Lung (tissue), 11 donors: ENCODE measurements at regions not wholly inside any gene's neighbourhood (a gene's known extent, or its start where the extent isn't known, plus 50 kb on each side); places are given as distances from the start of the nearest gene placed in this dataset.

Source experiments
- ATAC-seq: fragments of 200-7000 bp; cut with Tn5 transposase; one replicate; pipeline ENCODE4 v1.9.1; 2020; ENCODE audit warnings: moderate number of reproducible peaks; ENCODE audit not compliant: insufficient read depth, low FRiP score
- DNase-seq, 3 donors: peaks; one replicate each; pipeline ENCODE4 v3.0.0-alpha.2; 2013 to 2017
- H3K27ac ChIP-seq, 2 donors: one replicate each; pipeline ENCODE4 v1.5.1; 2013; ENCODE audit warnings: mild to moderate bottlenecking in 2 of 2, moderate library complexity in 2 of 2, control low read depth in 1 of 2, inconsistent platforms in 1 of 2, low read depth in 1 of 2, low read length in 1 of 2
- H3K27me3 ChIP-seq, 3 donors: one replicate each; pipeline ENCODE4 v1.5.1; 2013; ENCODE audit warnings: low read length in 2 of 3; ENCODE audit not compliant: control insufficient read depth in 3 of 3, insufficient read depth in 3 of 3
- H3K36me3 ChIP-seq, 4 donors: one replicate each; pipeline ENCODE4 v1.5.1; 2013; ENCODE audit warnings: low read length in 4 of 4, mild to moderate bottlenecking in 1 of 4, moderate library complexity in 1 of 4; ENCODE audit not compliant: control insufficient read depth in 4 of 4, insufficient read depth in 4 of 4
- H3K4me1 ChIP-seq, 5 donors: one replicate each; pipeline ENCODE4 v1.5.1; 2013; ENCODE audit warnings: low read length in 5 of 5, mild to moderate bottlenecking in 2 of 5, moderate library complexity in 1 of 5; ENCODE audit not compliant: control insufficient read depth in 5 of 5, insufficient read depth in 5 of 5
- H3K4me3 ChIP-seq: one replicate; pipeline ENCODE4 v1.5.1; 2013; ENCODE audit warnings: mild to moderate bottlenecking, control low read depth, moderate library complexity
- H3K9ac ChIP-seq, 2 donors: one replicate each; pipeline ENCODE4 v1.5.1; 2013; ENCODE audit warnings: low read length in 2 of 2, control low read depth in 1 of 2; ENCODE audit not compliant: insufficient read depth in 1 of 2
- H3K9me3 ChIP-seq, 4 donors: one replicate each; pipeline ENCODE4 v1.5.1; 2013; ENCODE audit warnings: low read length in 3 of 4, mild to moderate bottlenecking in 1 of 4, moderate library complexity in 1 of 4; ENCODE audit not compliant: control insufficient read depth in 4 of 4, insufficient read depth in 3 of 4
- CTCF ChIP-seq: IDR thresholded peaks from 2 replicates; pipeline ENCODE4 v1.5.1; 2012; ENCODE audit warnings: mild to moderate bottlenecking; ENCODE audit errors: control extremely low read depth, extremely low read depth
- WGBS, 2 donors: extraction: QIAGEN DNeasy Blood & Tissue Kit; methylation state at CpG; one replicate each; pipeline ENCODE4 v1.1.7; 2013; 5-methylcytosine and 5-hydroxymethylcytosine counted together
- donor health status: control.
- donor health status: control.
- donor health status: Bipolar disorder and iron deficiency.
- donor health status: healthy.
- donor health status: DM: yes; HTN: yes; CAD: no.

GRCh38 chr4:31051151-31051550 is 331.0 kb downstream of the PCDH7 start:
- no peak for ATAC-seq

DNA sequence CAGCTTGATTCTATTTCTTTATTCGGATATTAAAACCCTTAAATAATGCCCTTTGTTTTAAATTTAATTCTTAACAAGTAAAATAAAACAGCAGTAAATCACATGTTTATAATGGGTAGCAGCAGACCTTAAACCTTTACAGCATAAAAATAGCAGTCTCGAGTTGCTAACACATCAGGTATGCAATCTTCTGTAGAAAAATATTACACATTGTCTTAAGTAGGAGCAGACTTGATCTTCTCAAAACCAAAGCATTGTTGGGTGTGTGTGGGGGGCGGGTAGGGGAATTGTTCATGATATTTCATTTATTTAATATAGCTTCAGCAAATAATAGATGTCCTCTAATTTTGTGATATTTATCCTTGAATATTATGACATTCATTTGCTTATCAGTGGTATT is 331.4 kb downstream of the PCDH7 start:
- H3K4me3 ChIP-seq, result no peak overlapping the region
- WGBS, 2 donors, result 71 to 77% methylated on average over 3 of the region's 3 CpGs
- ATAC-seq (no peak), DNase-seq (no peak)
- H3K9me3 ChIP-seq, result no peaks in the 10 kb centered on the region
- H3K27me3 ChIP-seq, result no peaks in the 10 kb centered on the region
- no peak overlapping the region for H3K27ac ChIP-seq
- no peak overlapping the region for H3K9ac ChIP-seq
- no peaks in the 10 kb centered on the region for H3K36me3 ChIP-seq
- peaks cover 0 to 6% (median 0%) of the 10 kb centered on the region in 5 donors for H3K4me1 ChIP-seq
- no peak for TF ChIP-seq CTCF

More at GRCh38 chr4:31051151-31051550, 331.0 kb downstream of the PCDH7 start:
- no peak overlapping the region for H3K27ac ChIP-seq
- H3K4me3 ChIP-seq, result no peak overlapping the region
- peaks cover 0 to 6% (median 0%) of the 10 kb centered on the region in 5 donors for H3K4me1 ChIP-seq
- H3K9ac ChIP-seq, result no peak overlapping the region
- H3K36me3 ChIP-seq, result no peaks in the 10 kb centered on the region
- no peak for TF ChIP-seq CTCF
- DNase-seq, result no peak
- no peaks in the 10 kb centered on the region for H3K9me3 ChIP-seq
- no peaks in the 10 kb centered on the region for H3K27me3 ChIP-seq

DNA sequence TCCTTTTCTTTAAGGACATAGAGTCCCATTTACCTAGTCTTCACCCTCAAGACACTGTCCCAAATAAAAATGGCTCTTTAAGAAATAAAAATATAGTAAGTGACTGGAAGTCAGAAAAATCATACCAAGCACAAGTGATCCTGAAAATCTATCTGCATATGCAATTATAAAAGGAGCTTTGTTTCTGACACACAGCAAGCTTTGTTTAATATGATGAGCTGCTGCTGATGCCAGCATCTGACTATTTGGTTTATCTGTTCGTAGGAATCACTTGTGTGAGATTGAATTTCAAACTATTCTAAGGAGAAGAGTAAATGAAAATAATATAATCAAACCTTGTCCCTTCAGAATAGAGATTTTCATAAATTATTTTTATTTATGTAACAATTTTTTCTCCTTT is 332.4 kb downstream of the PCDH7 start:
- ATAC-seq, result no peak
- H3K4me1 ChIP-seq, result peaks cover 0 to 6% (median 0%) of the 10 kb centered on the region in 5 donors
- no peaks in the 10 kb centered on the region for H3K9me3 ChIP-seq

More for the DNA sequence above, 332.4 kb downstream of the PCDH7 start:
- Histone ChIP-seq H3K27me3 (no peaks in the 10 kb centered on the region), H3K9ac (no peak overlapping the region), H3K27ac (no peak overlapping the region), H3K4me3 (no peak overlapping the region), H3K36me3 (no peaks in the 10 kb centered on the region)
- no peak for TF ChIP-seq CTCF
- no peak for DNase-seq
- 73% methylated on average over 1 of the region's 1 CpG for WGBS, 2 donors
